ENCODE measurements at regions not wholly inside any gene's neighbourhood (a gene's known extent, or its start where the extent isn't known, plus 50 kb on each side); places are given as distances from the start of the nearest gene placed in this dataset.

- Histone ChIP-seq H3K9me3 (replicated peaks in 1 of 11) (peaks cover 0 to 15% (median 0%) of the 10 kb centered on the region in 11 experiments; a peak in 4 of 22 replicates), H3K27me3 (peaks cover 0 to 21% (median 10%) of the 10 kb centered on the region in 11 experiments; a peak in 9 of 22 replicates), H3K36me3 (no peaks in the 10 kb centered on the region), H3K4me2 (no peak overlapping the region), H3K4me3 (no peak overlapping the region), H3K4me1 (peaks cover 0 to 30% (median 28%) of the 10 kb centered on the region in 10 experiments; a peak in 17 of 20 replicates), H3K9ac (no peak overlapping the region), H3K27ac (no peak overlapping the region), H4K20me1 (no peaks in the 10 kb centered on the region; a peak in 1 of 22 replicates)
- no peak for TF ChIP-seq Cebpa-rat (IDR thresholded peaks at IDR 0.05)
Observed at GRCh38 chr12:105574056-105574715, 243.7 kb downstream of the C12orf75 start.

- Histone ChIP-seq H3K36me3 (no peaks in the 10 kb centered on the region), H3K4me3 (no peak overlapping the region), H3K27me3 (peaks cover 0 to 21% (median 10%) of the 10 kb centered on the region in 11 experiments; a peak in 9 of 22 replicates), H4K20me1 (no peaks in the 10 kb centered on the region; a peak in 1 of 22 replicates), H3K27ac (no peak overlapping the region), H3K9ac (no peak overlapping the region), H3K9me3 (replicated peaks in 1 of 11) (peaks cover 0 to 15% (median 0%) of the 10 kb centered on the region in 11 experiments; a peak in 4 of 22 replicates), H3K4me2 (no peak overlapping the region), H3K4me1 (peaks cover 0 to 19% (median 18%) of the 10 kb centered on the region in 10 experiments; a peak in 17 of 20 replicates)
- no peak for TF ChIP-seq Cebpa-rat (IDR thresholded peaks at IDR 0.05)
Observed at GRCh38 chr12:105575235-105575634, 244.7 kb downstream of the C12orf75 start.

GRCh38 chr12:105576261-105576660, 245.8 kb downstream of the C12orf75 start:
- Histone ChIP-seq H3K27ac (no peak overlapping the region), H3K9ac (no peak overlapping the region), H3K4me3 (no peak overlapping the region), H3K4me1 (peaks cover 0 to 9% (median 7%) of the 10 kb centered on the region in 10 experiments; a peak in 16 of 20 replicates), H3K4me2 (peak overlapping the region in 2 of 11 experiments; percentile 11 to 18; a peak in 1 of 22 replicates), H3K9me3 (replicated peaks in 1 of 11) (peaks cover 0 to 15% (median 0%) of the 10 kb centered on the region in 11 experiments; a peak in 4 of 22 replicates), H3K36me3 (no peaks in the 10 kb centered on the region), H4K20me1 (no peaks in the 10 kb centered on the region), H3K27me3 (peaks cover 0 to 21% (median 10%) of the 10 kb centered on the region in 11 experiments; a peak in 9 of 22 replicates)
- TF ChIP-seq Cebpa-rat (IDR thresholded peaks at IDR 0.05): no peak

- H3K27me3 ChIP-seq: no peaks in the 10 kb centered on the region
- no peak overlapping the region for H3K9ac ChIP-seq
- no peaks in the 10 kb centered on the region for H3K4me1 ChIP-seq
- no peak overlapping the region for H3K4me2 ChIP-seq
- H3K4me3 ChIP-seq: no peak overlapping the region
- no peaks in the 10 kb centered on the region for H4K20me1 ChIP-seq
- TF ChIP-seq Cebpa-rat (IDR thresholded peaks at IDR 0.05): no peak
- no peak overlapping the region for H3K27ac ChIP-seq
- H3K36me3 ChIP-seq: no peaks in the 10 kb centered on the region
- no peaks in the 10 kb centered on the region for H3K9me3 ChIP-seq (replicated peaks in 1 of 11)
Observed at GRCh38 chr12:105580821-105581352, 250.4 kb downstream of the C12orf75 start.

GRCh38 chr12:105581420-105581819, 250.9 kb downstream of the C12orf75 start:
- Histone ChIP-seq H3K4me1 (no peaks in the 10 kb centered on the region), H3K27me3 (no peaks in the 10 kb centered on the region), H4K20me1 (no peaks in the 10 kb centered on the region), H3K9ac (no peak overlapping the region), H3K4me2 (no peak overlapping the region), H3K4me3 (no peak overlapping the region), H3K36me3 (no peaks in the 10 kb centered on the region), H3K9me3 (replicated peaks in 1 of 11) (0 out of 22 replicates have a peak, but pooled peaks cover 0 to under 1% (median 0%) of the 10 kb centered on the region in 11 experiments), H3K27ac (no peak overlapping the region)
- no peak for TF ChIP-seq Cebpa-rat (IDR thresholded peaks at IDR 0.05)

- H3K27me3 ChIP-seq: no peaks in the 10 kb centered on the region
- H3K9ac ChIP-seq: no peak overlapping the region
- no peaks in the 10 kb centered on the region for H3K36me3 ChIP-seq
- H3K27ac ChIP-seq: no peak overlapping the region
- no peak for TF ChIP-seq Cebpa-rat (IDR thresholded peaks at IDR 0.05)
- H4K20me1 ChIP-seq: no peaks in the 10 kb centered on the region
- H3K4me1 ChIP-seq: peaks cover 2 to 4% (median 3%) of the 10 kb centered on the region in 10 experiments; a peak in 19 of 20 replicates
- H3K4me3 ChIP-seq: no peak overlapping the region
- H3K9me3 ChIP-seq (replicated peaks in 1 of 11): 0 out of 22 replicates have a peak, but pooled peaks cover 0 to 5% (median 0%) of the 10 kb centered on the region in 11 experiments
- H3K4me2 ChIP-seq: no peak overlapping the region
Observed at GRCh38 chr12:105585107-105585506, 254.6 kb downstream of the C12orf75 start.

- H3K4me2 ChIP-seq: no peak overlapping the region
- 0 out of 22 replicates have a peak, but pooled peaks cover 0 to 5% (median 0%) of the 10 kb centered on the region in 11 experiments for H3K9me3 ChIP-seq (replicated peaks in 1 of 11)
- no peak overlapping the region for H3K4me3 ChIP-seq
- H3K36me3 ChIP-seq: no peaks in the 10 kb centered on the region
- peaks cover 13 to 15% (median 14%) of the 10 kb centered on the region in 10 experiments for H3K4me1 ChIP-seq
- no peaks in the 10 kb centered on the region for H4K20me1 ChIP-seq
- no peak overlapping the region for H3K27ac ChIP-seq
- H3K9ac ChIP-seq: no peak overlapping the region
- no peak for TF ChIP-seq Cebpa-rat (IDR thresholded peaks at IDR 0.05)
- no peaks in the 10 kb centered on the region for H3K27me3 ChIP-seq
Observed at GRCh38 chr12:105587237-105587636, 256.7 kb downstream of the C12orf75 start.

GRCh38 chr12:105588106-105588505, 257.6 kb downstream of the C12orf75 start:
- Histone ChIP-seq H3K4me2 (no peak overlapping the region), H3K27ac (no peak overlapping the region), H4K20me1 (no peaks in the 10 kb centered on the region), H3K36me3 (no peaks in the 10 kb centered on the region), H3K4me3 (no peak overlapping the region), H3K9me3 (replicated peaks in 1 of 11) (0 out of 22 replicates have a peak, but pooled peaks cover 0 to 5% (median 0%) of the 10 kb centered on the region in 11 experiments), H3K9ac (no peak overlapping the region), H3K27me3 (no peaks in the 10 kb centered on the region), H3K4me1 (peaks cover 13 to 15% (median 14%) of the 10 kb centered on the region in 10 experiments)
- no peak for TF ChIP-seq Cebpa-rat (IDR thresholded peaks at IDR 0.05)

- Histone ChIP-seq H3K9ac (no peak overlapping the region), H3K36me3 (no peaks in the 10 kb centered on the region), H3K4me3 (no peak overlapping the region), H3K4me2 (peak overlapping the region; percentile 29 to 70 (median 59)), H3K9me3 (replicated peaks in 1 of 11) (0 out of 22 replicates have a peak, but pooled peaks cover 0 to 5% (median 0%) of the 10 kb centered on the region in 11 experiments), H3K27ac (no peak overlapping the region), H3K27me3 (no peaks in the 10 kb centered on the region), H4K20me1 (no peaks in the 10 kb centered on the region), H3K4me1 (peaks cover 13 to 15% (median 14%) of the 10 kb centered on the region in 10 experiments)
- no peak for TF ChIP-seq Cebpa-rat (IDR thresholded peaks at IDR 0.05)
Observed at GRCh38 chr12:105590571-105590970, 260.1 kb downstream of the C12orf75 start.

Data from BLaER1 treated with 17β-estradiol and CSF1 and Interleukin-3, amounts not matched to agents 10 nM and 100 nM (cell line).